Sigmoid colon (tissue), 6 donors: ENCODE measurements at regions not wholly inside any gene's neighbourhood (a gene's known extent, or its start where the extent isn't known, plus 50 kb on each side); places are given as distances from the start of the nearest gene placed in this dataset.

Source experiments
- DNase-seq: peaks from one replicate; pipeline ENCODE4 v3.0.0-alpha.2; 2019
- H3K27ac ChIP-seq, 4 donors: fragments of 200-600 bp; sonication (generic); one replicate each; pipeline ENCODE4 v1.5.1; 2016 to 2019; ENCODE audit warnings: mild to moderate bottlenecking in 1 of 4
- H3K27me3 ChIP-seq, 3 donors: fragments of 200-600 bp; sonication (generic); one replicate each; pipeline ENCODE4 v1.5.1; 2019; ENCODE audit warnings: mild to moderate bottlenecking in 1 of 3
- H3K36me3 ChIP-seq, 4 donors: fragments of 200-600 bp; sonication (generic); one replicate each; pipeline ENCODE4 v1.5.1; 2016 to 2019
- H3K4me1 ChIP-seq, 4 donors: fragments of 200-600 bp; sonication (generic); one replicate each; pipeline ENCODE4 v1.5.1; 2017 to 2019
- H3K4me3 ChIP-seq, 4 donors: fragments of 200-600 bp; sonication (generic); one replicate each; pipeline ENCODE4 v1.5.1; 2017 to 2019; ENCODE audit warnings: mild to moderate bottlenecking in 2 of 4, moderate library complexity in 1 of 4
- H3K9me3 ChIP-seq, 4 donors: fragments of 200-600 bp in 3 of 4; sonication (generic) in 3 of 4; one replicate each; pipeline versions ENCODE4 v1.5.1 to v1.6.1; 2013 to 2019
- CTCF ChIP-seq, 4 experiments: fragments of 450-650 bp in 3 of 4; fragments of 200-600 bp in 1 of 4; IDR thresholded peaks; one replicate each; pipeline ENCODE4 v1.5.1; 2016 to 2019; ENCODE audit warnings: antibody characterized with exemption in 4 of 4, mild to moderate bottlenecking in 3 of 4, moderate library complexity in 2 of 4
- EP300 ChIP-seq, 4 donors: sonication (generic); formaldehyde crosslinking; IDR thresholded peaks; one replicate each; pipeline ENCODE4 v1.6.1; 2017; ENCODE audit warnings: antibody characterized with exemption in 4 of 4
- POLR2A ChIP-seq, 2 donors: fragments of 450-650 bp; IDR thresholded peaks; one replicate each; pipeline ENCODE4 v1.6.1; 2016; ENCODE audit warnings: antibody characterized with exemption in 2 of 2, mild to moderate bottlenecking in 2 of 2, moderate library complexity in 2 of 2
- POLR2AphosphoS5 ChIP-seq, 4 donors: sonication (generic); formaldehyde crosslinking; IDR thresholded peaks; one replicate each; pipeline ENCODE4 v1.6.1; 2017; ENCODE audit warnings: antibody characterized with exemption in 4 of 4
- WGBS, 2 donors: extraction: QIAGEN DNeasy Blood & Tissue Kit; methylation state at CpG; one replicate each; pipeline ENCODE4 v1.1.7; 2013; 5-methylcytosine and 5-hydroxymethylcytosine counted together
- intact Hi-C: fragments of 100-400 bp; cut with DNase I; formaldehyde crosslinking; loops from one replicate; pipeline ENCODE4 v1.15.1; 2023
- donor health status: healthy with polysubstance abuse.
- donor health status: healthy.

- no peak overlapping the region for H3K4me3 ChIP-seq
- no peak overlapping the region for H3K27ac ChIP-seq
- TF ChIP-seq POLR2AphosphoS5 (IDR thresholded peaks at IDR 0.05) = no peak
- no peak for TF ChIP-seq POLR2A (IDR thresholded peaks at IDR 0.05)
- TF ChIP-seq EP300 (IDR thresholded peaks at IDR 0.05) = no peak
- TF ChIP-seq CTCF (IDR thresholded peaks at IDR 0.05) = no peak
- H3K36me3 ChIP-seq = no peaks in the 10 kb centered on the region
- 8 to 48% methylated on average over 6 of the region's 6 CpGs for WGBS, 2 donors
- H3K4me1 ChIP-seq = peaks cover 0 to 15% (median 9%) of the 10 kb centered on the region in 4 donors
- DNase-seq = no peak
- H3K27me3 ChIP-seq = peaks cover 0 to 14% (median 6%) of the 10 kb centered on the region in 3 donors
- intact Hi-C loops = loop anchor here (5.0 to 10.0 kb wide), 2 partner anchors 206 to 304 kb away; no protein-coding TSS in a partner anchor
- H3K9me3 ChIP-seq = no peaks in the 10 kb centered on the region
Measured at GRCh38 chr7:131948434-131949053, 392.1 kb upstream of the PODXL start.

- no peak overlapping the region for H3K27ac ChIP-seq
- DNase-seq = no peak
- no peaks in the 10 kb centered on the region for H3K9me3 ChIP-seq
- no peak overlapping the region for H3K4me3 ChIP-seq
- peaks cover 0 to 14% (median 6%) of the 10 kb centered on the region in 3 donors for H3K27me3 ChIP-seq
- intact Hi-C loops = loop anchor here (5.0 to 10.0 kb wide), 2 partner anchors 207 to 305 kb away; no protein-coding TSS in a partner anchor
- no peak for TF ChIP-seq EP300 (IDR thresholded peaks at IDR 0.05)
- no peak for TF ChIP-seq CTCF (IDR thresholded peaks at IDR 0.05)
- TF ChIP-seq POLR2AphosphoS5 (IDR thresholded peaks at IDR 0.05) = no peak
- TF ChIP-seq POLR2A (IDR thresholded peaks at IDR 0.05) = no peak
- no peaks in the 10 kb centered on the region for H3K36me3 ChIP-seq
- peaks cover 0 to 15% (median 9%) of the 10 kb centered on the region in 4 donors for H3K4me1 ChIP-seq
- 96% methylated on average over 1 of the region's 1 CpG for WGBS, 2 donors
Measured at GRCh38 chr7:131947661-131948060, 391.2 kb upstream of the PODXL start.

GRCh38 chr7:131945957-131946544 lies 389.6 kb upstream of the PODXL start:
- Histone ChIP-seq H3K27me3 (peaks cover 0 to 14% (median 6%) of the 10 kb centered on the region in 3 donors), H3K36me3 (no peaks in the 10 kb centered on the region), H3K4me1 (peaks cover 0 to 15% (median 9%) of the 10 kb centered on the region in 4 donors), H3K27ac (no peak overlapping the region), H3K9me3 (no peaks in the 10 kb centered on the region), H3K4me3 (peak overlapping the region in 1 of 4 donors; percentile 32)
- TF ChIP-seq POLR2A (IDR thresholded peaks at IDR 0.05) = no peak
- no peak for TF ChIP-seq EP300 (IDR thresholded peaks at IDR 0.05)
- TF ChIP-seq POLR2AphosphoS5 (IDR thresholded peaks at IDR 0.05) = no peak
- no peak for TF ChIP-seq CTCF (IDR thresholded peaks at IDR 0.05)
- intact Hi-C loops = loop anchor here (2.0 to 10.0 kb wide), 3 partner anchors 209 to 635 kb away; no protein-coding TSS in a partner anchor
- 56 to 75% methylated on average over 14 of the region's 14 CpGs for WGBS, 2 donors
- DNase-seq = no peak

- Histone ChIP-seq H3K36me3 (no peaks in the 10 kb centered on the region), H3K9me3 (no peaks in the 10 kb centered on the region), H3K27me3 (peaks cover 0 to 14% (median 6%) of the 10 kb centered on the region in 3 donors), H3K4me1 (peaks cover 0 to 15% (median 9%) of the 10 kb centered on the region in 4 donors), H3K4me3 (peak overlapping the region in 3 of 4 donors; percentile 12 to 32 (median 26)), H3K27ac (no peak overlapping the region)
- TF ChIP-seq EP300 (IDR thresholded peaks at IDR 0.05) (no peak), POLR2AphosphoS5 (IDR thresholded peaks at IDR 0.05) (no peak), CTCF (IDR thresholded peaks at IDR 0.05) (peak; percentile 29 to 92 (median 84)), POLR2A (IDR thresholded peaks at IDR 0.05) (no peak)
- DNase-seq = no peak
- 2 to 5% methylated on average over 39 of the region's 39 CpGs for WGBS, 2 donors
- intact Hi-C loops = loop anchor here (2.0 to 10.0 kb wide), 3 partner anchors 209 to 635 kb away; no protein-coding TSS in a partner anchor
Measured at GRCh38 chr7:131945313-131945911, 389.0 kb upstream of the PODXL start.
